GM23338 (cell line): ENCODE measurements at regions not wholly inside any gene's neighbourhood (a gene's known extent, or its start where the extent isn't known, plus 50 kb on each side); places are given as distances from the start of the nearest gene placed in this dataset.

Source experiments
- ATAC-seq: fragments of 200-7000 bp; cut with Tn5 transposase; 3 replicates; pipeline ENCODE4 v1.9.1; 2020
- DNase-seq: peaks from one replicate; pipeline ENCODE4 v3.0.0-alpha.2; 2015; ENCODE audit warnings: low spot score
- H2AFZ ChIP-seq: fragments of 200-600 bp; sonication (generic); 2 replicates; pipeline ENCODE4 v1.8.0; 2016; ENCODE audit warnings: antibody characterized with exemption, mild to moderate bottlenecking, moderate library complexity
- H3F3A ChIP-seq: fragments of 200-600 bp; sonication (generic); replicated peaks from 2 replicates; pipeline ENCODE4 v1.8.0; 2017; ENCODE audit warnings: antibody characterized with exemption, mixed run types, low read depth
- H3K27ac ChIP-seq: fragments of 200-600 bp; sonication (generic); 2 replicates; pipeline ENCODE4 v1.6.1; 2016; ENCODE audit warnings: low read depth
- H3K27me3 ChIP-seq: fragments of 200-600 bp; sonication (generic); 2 replicates; pipeline ENCODE4 v1.8.0; 2016; ENCODE audit warnings: mild to moderate bottlenecking, mixed run types, moderate library complexity; ENCODE audit not compliant: insufficient read depth
- H3K36me3 ChIP-seq: fragments of 200-600 bp; sonication (generic); 2 replicates; pipeline ENCODE4 v1.8.0; 2016; ENCODE audit warnings: mild to moderate bottlenecking; ENCODE audit not compliant: insufficient read depth
- H3K4me1 ChIP-seq: fragments of 200-600 bp; sonication (generic); 2 replicates; pipeline ENCODE4 v1.8.0; 2016; ENCODE audit warnings: mild to moderate bottlenecking, moderate library complexity; ENCODE audit not compliant: insufficient read depth
- H3K4me2 ChIP-seq: fragments of 200-600 bp; sonication (generic); 2 replicates; pipeline ENCODE4 v1.7.1; 2017; ENCODE audit warnings: mixed run types
- H3K4me3 ChIP-seq: fragments of 200-600 bp; sonication (generic); 2 replicates; pipeline ENCODE4 v1.6.1; 2016; ENCODE audit warnings: mixed run types
- H3K79me2 ChIP-seq: fragments of 200-600 bp; sonication (generic); replicated peaks from 2 replicates; pipeline ENCODE4 v1.8.0; 2017; ENCODE audit warnings: mild to moderate bottlenecking; ENCODE audit not compliant: insufficient read depth
- H3K9me2 ChIP-seq: fragments of 200-600 bp; sonication (generic); 2 replicates; pipeline ENCODE4 v1.8.0; 2017; ENCODE audit not compliant: insufficient read depth
- H4K20me1 ChIP-seq: fragments of 200-600 bp; sonication (generic); replicated peaks from 2 replicates; pipeline ENCODE4 v1.8.0; 2017; ENCODE audit warnings: mild to moderate bottlenecking; ENCODE audit not compliant: insufficient read depth
- H3K27ac Mint-ChIP-seq: 2 replicates; pipeline ENCODE4 v1.8.0; 2020; ENCODE audit warnings: inconsistent platforms, mild to moderate bottlenecking, moderate library complexity, mixed read lengths
- H3K27me3 Mint-ChIP-seq: 3 replicates; pipeline ENCODE4 v1.8.0; 2022; ENCODE audit warnings: low read depth, mild to moderate bottlenecking, moderate library complexity, mixed read lengths, inconsistent platforms; ENCODE audit not compliant: insufficient read depth, poor library complexity
- H3K36me3 Mint-ChIP-seq: 3 replicates; pipeline ENCODE4 v1.8.0; 2021; ENCODE audit warnings: low read depth, mild to moderate bottlenecking, inconsistent platforms, moderate library complexity, mixed read lengths
- H3K4me1 Mint-ChIP-seq: 3 replicates; pipeline ENCODE4 v1.8.0; 2020; ENCODE audit warnings: mild to moderate bottlenecking, inconsistent platforms, mixed read lengths
- H3K4me3 Mint-ChIP-seq: 3 replicates; pipeline ENCODE4 v1.8.0; 2021; ENCODE audit warnings: moderate library complexity, mild to moderate bottlenecking, inconsistent platforms, mixed read lengths
- H3K9me3 Mint-ChIP-seq: 3 replicates; pipeline ENCODE4 v1.8.0; 2020; ENCODE audit warnings: moderate library complexity, mild to moderate bottlenecking, inconsistent platforms, mixed read lengths
- CREB1 ChIP-seq: fragments of 250-450 bp; sonication (Bioruptor Pico); IDR thresholded peaks from 2 replicates; pipeline ENCODE4 v1.5.0; 2020; ENCODE audit warnings: low read depth, mild to moderate bottlenecking, moderate library complexity
- EZH2 ChIP-seq: fragments of 200-600 bp; sonication (generic); IDR thresholded peaks from one replicate; pipeline ENCODE4 v1.8.0; 2017; ENCODE audit warnings: antibody characterized with exemption, mild to moderate bottlenecking, low read depth; ENCODE audit not compliant: unreplicated experiment
- EZH2phosphoT487 ChIP-seq: fragments of 200-600 bp; sonication (generic); IDR thresholded peaks from one replicate; pipeline ENCODE4 v1.8.1; 2018; ENCODE audit warnings: antibody characterized with exemption; ENCODE audit not compliant: unreplicated experiment
- JUNB ChIP-seq: IDR thresholded peaks from one replicate; pipeline ENCODE4 v1.6.1; 2016; ENCODE audit warnings: antibody characterized with exemption; ENCODE audit not compliant: unreplicated experiment
- NANOG ChIP-seq: IDR thresholded peaks from 2 replicates; pipeline ENCODE4 v1.6.1; 2016; ENCODE audit warnings: antibody characterized with exemption, borderline replicate concordance
- POLR2AphosphoS5 ChIP-seq: IDR thresholded peaks from 2 replicates; pipeline ENCODE4 v1.6.1; 2016; ENCODE audit warnings: antibody characterized with exemption, low read depth
- STAT1 ChIP-seq: IDR thresholded peaks from one replicate; pipeline ENCODE4 v1.6.1; 2016; ENCODE audit warnings: antibody characterized with exemption; ENCODE audit not compliant: unreplicated experiment
- ZNF114 ChIP-seq: fragments of 250-450 bp; sonication (Bioruptor Pico); IDR thresholded peaks from 2 replicates; pipeline ENCODE4 v1.5.0; 2020; ENCODE audit warnings: mild to moderate bottlenecking, moderate library complexity
- ZNF331 ChIP-seq: fragments of 250-450 bp; sonication (Bioruptor Pico); IDR thresholded peaks from 2 replicates; pipeline ENCODE4 v1.5.0; 2020; ENCODE audit warnings: low read depth, mild to moderate bottlenecking, moderate library complexity
- TF ChIP-seq, protein P1 (sequence below): IDR thresholded peaks from one replicate; pipeline ENCODE4 v1.6.1; 2018; ENCODE audit warnings: antibody characterized with exemption; ENCODE audit not compliant: unreplicated experiment
- TF ChIP-seq, protein P2 (sequence below): IDR thresholded peaks from 2 replicates; pipeline ENCODE4 v1.6.1; 2016; ENCODE audit warnings: antibody characterized with exemption
- TF ChIP-seq, protein P3 (sequence below), 2 experiments: fragments of 200-600 bp in 1 of 2; sonication (generic) in 1 of 2; conservative IDR thresholded peaks; 2 replicates each; pipeline versions ENCODE4 v1.5.1 to v1.6.1; 2016 to 2017; ENCODE audit warnings: antibody characterized with exemption in 2 of 2, low read depth in 2 of 2, mild to moderate bottlenecking in 2 of 2, moderate library complexity in 1 of 2

DNA sequence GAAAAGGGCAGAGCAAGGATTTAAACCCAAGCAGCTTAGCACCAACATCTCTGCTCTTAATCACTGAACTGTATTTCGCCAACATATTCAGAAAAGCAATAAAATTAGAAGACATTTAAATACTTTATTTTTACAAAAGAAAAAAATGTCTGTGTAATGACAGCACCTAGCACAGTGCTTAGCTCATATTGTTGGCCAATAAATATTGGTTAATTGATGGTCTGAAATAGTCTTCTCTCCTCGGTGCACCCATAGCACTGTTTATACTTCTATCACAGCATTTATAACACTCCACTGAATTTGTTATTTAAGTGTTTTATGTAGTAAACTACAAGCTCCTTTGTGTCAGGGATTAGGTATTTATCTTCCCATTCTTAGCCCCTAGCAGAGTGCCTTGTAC is 70.9 kb upstream of the PLPPR4 start:
- no peaks in the 10 kb centered on the region for H3K36me3 ChIP-seq
- H3K4me1 ChIP-seq, result no peaks in the 10 kb centered on the region
- H3K27ac ChIP-seq, result no peak overlapping the region
- DNase-seq (no peak), ATAC-seq (no peak)
- Mint-ChIP-seq H3K4me1 (no peaks in the 10 kb centered on the region), H3K36me3 (no peaks in the 10 kb centered on the region), H3K9me3 (no peaks in the 10 kb centered on the region), H3K27me3 (no peaks in the 10 kb centered on the region), H3K27ac (no peak overlapping the region), H3K4me3 (no peak overlapping the region)
- no peak overlapping the region for H2AFZ ChIP-seq
- no peaks in the 10 kb centered on the region for H3K9me2 ChIP-seq
- H3K27me3 ChIP-seq, result no peaks in the 10 kb centered on the region
- H3K4me2 ChIP-seq, result no peak overlapping the region
- no peak for TF ChIP-seq POLR2AphosphoS5
- TF ChIP-seq EZH2phosphoT487, result no peak
- TF ChIP-seq CREB1 (CRISPR knock-in tag), result no peak
- no peak for TF ChIP-seq ZNF331 (CRISPR knock-in tag)
- TF ChIP-seq, protein P1, sequence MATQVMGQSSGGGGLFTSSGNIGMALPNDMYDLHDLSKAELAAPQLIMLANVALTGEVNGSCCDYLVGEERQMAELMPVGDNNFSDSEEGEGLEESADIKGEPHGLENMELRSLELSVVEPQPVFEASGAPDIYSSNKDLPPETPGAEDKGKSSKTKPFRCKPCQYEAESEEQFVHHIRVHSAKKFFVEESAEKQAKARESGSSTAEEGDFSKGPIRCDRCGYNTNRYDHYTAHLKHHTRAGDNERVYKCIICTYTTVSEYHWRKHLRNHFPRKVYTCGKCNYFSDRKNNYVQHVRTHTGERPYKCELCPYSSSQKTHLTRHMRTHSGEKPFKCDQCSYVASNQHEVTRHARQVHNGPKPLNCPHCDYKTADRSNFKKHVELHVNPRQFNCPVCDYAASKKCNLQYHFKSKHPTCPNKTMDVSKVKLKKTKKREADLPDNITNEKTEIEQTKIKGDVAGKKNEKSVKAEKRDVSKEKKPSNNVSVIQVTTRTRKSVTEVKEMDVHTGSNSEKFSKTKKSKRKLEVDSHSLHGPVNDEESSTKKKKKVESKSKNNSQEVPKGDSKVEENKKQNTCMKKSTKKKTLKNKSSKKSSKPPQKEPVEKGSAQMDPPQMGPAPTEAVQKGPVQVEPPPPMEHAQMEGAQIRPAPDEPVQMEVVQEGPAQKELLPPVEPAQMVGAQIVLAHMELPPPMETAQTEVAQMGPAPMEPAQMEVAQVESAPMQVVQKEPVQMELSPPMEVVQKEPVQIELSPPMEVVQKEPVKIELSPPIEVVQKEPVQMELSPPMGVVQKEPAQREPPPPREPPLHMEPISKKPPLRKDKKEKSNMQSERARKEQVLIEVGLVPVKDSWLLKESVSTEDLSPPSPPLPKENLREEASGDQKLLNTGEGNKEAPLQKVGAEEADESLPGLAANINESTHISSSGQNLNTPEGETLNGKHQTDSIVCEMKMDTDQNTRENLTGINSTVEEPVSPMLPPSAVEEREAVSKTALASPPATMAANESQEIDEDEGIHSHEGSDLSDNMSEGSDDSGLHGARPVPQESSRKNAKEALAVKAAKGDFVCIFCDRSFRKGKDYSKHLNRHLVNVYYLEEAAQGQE, result no peak
- no peak for TF ChIP-seq NANOG
- no peak for TF ChIP-seq EZH2
- TF ChIP-seq ZNF114 (CRISPR knock-in tag), result no peak
- TF ChIP-seq JUNB, result no peak
- TF ChIP-seq, protein P2, sequence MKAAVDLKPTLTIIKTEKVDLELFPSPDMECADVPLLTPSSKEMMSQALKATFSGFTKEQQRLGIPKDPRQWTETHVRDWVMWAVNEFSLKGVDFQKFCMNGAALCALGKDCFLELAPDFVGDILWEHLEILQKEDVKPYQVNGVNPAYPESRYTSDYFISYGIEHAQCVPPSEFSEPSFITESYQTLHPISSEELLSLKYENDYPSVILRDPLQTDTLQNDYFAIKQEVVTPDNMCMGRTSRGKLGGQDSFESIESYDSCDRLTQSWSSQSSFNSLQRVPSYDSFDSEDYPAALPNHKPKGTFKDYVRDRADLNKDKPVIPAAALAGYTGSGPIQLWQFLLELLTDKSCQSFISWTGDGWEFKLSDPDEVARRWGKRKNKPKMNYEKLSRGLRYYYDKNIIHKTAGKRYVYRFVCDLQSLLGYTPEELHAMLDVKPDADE, result no peak
- H3K79me2 ChIP-seq, result no peaks in the 10 kb centered on the region
- H3F3A ChIP-seq, result no peaks in the 10 kb centered on the region
- no peak overlapping the region for H3K4me3 ChIP-seq
- no peaks in the 10 kb centered on the region for H4K20me1 ChIP-seq

DNA sequence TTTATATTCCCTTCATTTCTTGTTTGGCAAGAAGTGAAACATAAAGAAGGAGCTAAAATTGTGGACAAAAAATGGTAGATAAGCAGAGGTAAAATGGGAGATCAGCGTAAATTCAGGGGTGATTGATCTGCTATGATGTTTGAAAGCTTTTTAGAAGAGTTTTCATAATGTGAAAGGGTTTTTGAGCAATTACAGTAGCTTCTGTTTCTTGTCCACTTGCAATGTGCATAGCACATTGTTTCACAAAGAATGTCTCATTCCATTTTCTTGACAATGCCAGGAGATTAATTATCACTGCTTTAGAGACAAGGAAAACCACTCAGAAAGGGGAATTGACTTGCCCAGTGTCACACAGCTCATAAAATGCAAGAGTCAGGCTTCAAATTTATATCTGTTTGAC is 65.9 kb upstream of the PLPPR4 start:
- ATAC-seq, result no peak
- H3K27ac Mint-ChIP-seq, result no peak overlapping the region
- no peak for DNase-seq
- no peaks in the 10 kb centered on the region for H3K27me3 Mint-ChIP-seq
- H2AFZ ChIP-seq, result no peak overlapping the region
- no peaks in the 10 kb centered on the region for H3K36me3 Mint-ChIP-seq
- no peaks in the 10 kb centered on the region for H3F3A ChIP-seq
- H4K20me1 ChIP-seq, result no peaks in the 10 kb centered on the region
- no peaks in the 10 kb centered on the region for H3K36me3 ChIP-seq
- no peaks in the 10 kb centered on the region for H3K27me3 ChIP-seq
- H3K9me3 Mint-ChIP-seq, result no peaks in the 10 kb centered on the region
- H3K79me2 ChIP-seq, result no peaks in the 10 kb centered on the region
- no peaks in the 10 kb centered on the region for H3K4me1 Mint-ChIP-seq
- H3K4me3 ChIP-seq, result no peak overlapping the region
- H3K9me2 ChIP-seq, result no peaks in the 10 kb centered on the region
- no peaks in the 10 kb centered on the region for H3K4me1 ChIP-seq
- H3K4me2 ChIP-seq, result no peak overlapping the region
- H3K27ac ChIP-seq, result no peak overlapping the region
- H3K4me3 Mint-ChIP-seq, result no peak overlapping the region
- TF ChIP-seq STAT1, result no peak
- TF ChIP-seq CREB1 (CRISPR knock-in tag), result no peak
- TF ChIP-seq, protein P3, sequence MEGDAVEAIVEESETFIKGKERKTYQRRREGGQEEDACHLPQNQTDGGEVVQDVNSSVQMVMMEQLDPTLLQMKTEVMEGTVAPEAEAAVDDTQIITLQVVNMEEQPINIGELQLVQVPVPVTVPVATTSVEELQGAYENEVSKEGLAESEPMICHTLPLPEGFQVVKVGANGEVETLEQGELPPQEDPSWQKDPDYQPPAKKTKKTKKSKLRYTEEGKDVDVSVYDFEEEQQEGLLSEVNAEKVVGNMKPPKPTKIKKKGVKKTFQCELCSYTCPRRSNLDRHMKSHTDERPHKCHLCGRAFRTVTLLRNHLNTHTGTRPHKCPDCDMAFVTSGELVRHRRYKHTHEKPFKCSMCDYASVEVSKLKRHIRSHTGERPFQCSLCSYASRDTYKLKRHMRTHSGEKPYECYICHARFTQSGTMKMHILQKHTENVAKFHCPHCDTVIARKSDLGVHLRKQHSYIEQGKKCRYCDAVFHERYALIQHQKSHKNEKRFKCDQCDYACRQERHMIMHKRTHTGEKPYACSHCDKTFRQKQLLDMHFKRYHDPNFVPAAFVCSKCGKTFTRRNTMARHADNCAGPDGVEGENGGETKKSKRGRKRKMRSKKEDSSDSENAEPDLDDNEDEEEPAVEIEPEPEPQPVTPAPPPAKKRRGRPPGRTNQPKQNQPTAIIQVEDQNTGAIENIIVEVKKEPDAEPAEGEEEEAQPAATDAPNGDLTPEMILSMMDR (conservative IDR thresholded peaks at IDR 0.05; ENCODE audit: low read depth in 2 of 2), result no peak
